Mesothelial cell of epicardium (in vitro differentiated cells): ENCODE measurements at regions not wholly inside any gene's neighbourhood (a gene's known extent, or its start where the extent isn't known, plus 50 kb on each side); places are given as distances from the start of the nearest gene placed in this dataset.

ENCODE experiments used
- DNase-seq, 2 experiments: peaks; one replicate each; pipeline ENCODE4 v3.0.0; 2021; ENCODE audit warnings: low spot score in 2 of 2; ENCODE audit not compliant: unreplicated experiment in 2 of 2
- H3K27ac Mint-ChIP-seq: 2 replicates; pipeline ENCODE4 v1.8.0; 2021; ENCODE audit warnings: mixed read lengths
- H3K27me3 Mint-ChIP-seq: 2 replicates; pipeline ENCODE4 v1.8.0; 2021; ENCODE audit warnings: low read depth, mixed read lengths
- H3K36me3 Mint-ChIP-seq: 2 replicates; pipeline ENCODE4 v1.8.0; 2021; ENCODE audit warnings: mixed read lengths
- H3K4me1 Mint-ChIP-seq: 2 replicates; pipeline ENCODE4 v1.8.0; 2021; ENCODE audit warnings: mixed read lengths
- H3K4me3 Mint-ChIP-seq: 2 replicates; pipeline ENCODE4 v1.8.0; 2021; ENCODE audit warnings: mild to moderate bottlenecking, moderate library complexity, mixed read lengths
- H3K9me3 Mint-ChIP-seq: 2 replicates; pipeline ENCODE4 v1.8.0; 2021; ENCODE audit warnings: mixed read lengths
- CTCF ChIP-seq: fragments of 200-600 bp; sonication (generic); IDR thresholded peaks from one replicate; pipeline ENCODE4 v1.5.0; 2021; ENCODE audit warnings: antibody characterized with exemption; ENCODE audit not compliant: unreplicated experiment

GRCh38 chr2:53549497-53549896, 218.1 kb upstream of the CHAC2 start:
- H3K36me3 Mint-ChIP-seq = no peaks in the 10 kb centered on the region
- H3K27ac Mint-ChIP-seq = no peak overlapping the region
- no peak overlapping the region for H3K4me3 Mint-ChIP-seq
- H3K27me3 Mint-ChIP-seq = no peaks in the 10 kb centered on the region
- no peak for DNase-seq
- no peak for TF ChIP-seq CTCF
- H3K4me1 Mint-ChIP-seq = no peaks in the 10 kb centered on the region
- H3K9me3 Mint-ChIP-seq = peaks cover 8% of the 10 kb centered on the region

GRCh38 chr2:53545604-53546003, 222.0 kb upstream of the CHAC2 start:
- peaks cover 9% of the 10 kb centered on the region for H3K9me3 Mint-ChIP-seq
- H3K4me1 Mint-ChIP-seq = no peaks in the 10 kb centered on the region
- no peak overlapping the region for H3K27ac Mint-ChIP-seq
- H3K36me3 Mint-ChIP-seq = peaks cover 1% of the 10 kb centered on the region
- no peak overlapping the region for H3K4me3 Mint-ChIP-seq
- no peak for DNase-seq
- no peak for TF ChIP-seq CTCF
- H3K27me3 Mint-ChIP-seq = no peaks in the 10 kb centered on the region

GRCh38 chr2:53544871-53545558, 222.6 kb upstream of the CHAC2 start:
- TF ChIP-seq CTCF = no peak
- Mint-ChIP-seq H3K27me3 (no peaks in the 10 kb centered on the region), H3K4me3 (no peak overlapping the region), H3K4me1 (no peaks in the 10 kb centered on the region), H3K27ac (no peak overlapping the region), H3K9me3 (peaks cover 14% of the 10 kb centered on the region), H3K36me3 (peaks cover 4% of the 10 kb centered on the region)
- no peak for DNase-seq

- TF ChIP-seq CTCF = no peak
- Mint-ChIP-seq H3K27ac (no peak overlapping the region), H3K9me3 (peaks cover 16% of the 10 kb centered on the region), H3K4me3 (no peak overlapping the region), H3K4me1 (no peaks in the 10 kb centered on the region), H3K27me3 (no peaks in the 10 kb centered on the region), H3K36me3 (peaks cover 4% of the 10 kb centered on the region)
- no peak for DNase-seq
Measured at GRCh38 chr2:53543083-53543482, 224.5 kb upstream of the CHAC2 start.

GRCh38 chr2:53536583-53537361, 230.8 kb upstream of the CHAC2 start:
- Mint-ChIP-seq H3K4me1 (peaks cover 10% of the 10 kb centered on the region), H3K36me3 (peaks cover 4% of the 10 kb centered on the region), H3K27ac (no peak overlapping the region), H3K27me3 (no peaks in the 10 kb centered on the region), H3K4me3 (no peak overlapping the region), H3K9me3 (peaks cover 19% of the 10 kb centered on the region)
- TF ChIP-seq CTCF = no peak
- DNase-seq = no peak
